GM23248 (cell line): ENCODE measurements at regions not wholly inside any gene's neighbourhood (a gene's known extent, or its start where the extent isn't known, plus 50 kb on each side); places are given as distances from the start of the nearest gene placed in this dataset.

Experiments used
- DNase-seq: peaks from one replicate; pipeline ENCODE4 v3.0.0-alpha.2; 2015
- H2AFZ ChIP-seq: fragments of 200-600 bp; sonication (generic); 2 replicates; pipeline ENCODE4 v1.6.1; 2016; ENCODE audit warnings: antibody characterized with exemption
- H3F3A ChIP-seq: fragments of 200-600 bp; sonication (generic); 2 replicates; pipeline ENCODE4 v1.6.1; 2016; ENCODE audit warnings: mild to moderate bottlenecking, antibody characterized with exemption, mixed run types; ENCODE audit not compliant: insufficient read depth
- H3K27ac ChIP-seq: fragments of 200-600 bp; sonication (generic); 2 replicates; pipeline ENCODE4 v1.5.1; 2016; ENCODE audit warnings: mild to moderate bottlenecking
- H3K27me3 ChIP-seq: fragments of 200-600 bp; sonication (generic); replicated peaks from 2 replicates; pipeline ENCODE4 v1.6.1; 2016; ENCODE audit warnings: mild to moderate bottlenecking; ENCODE audit not compliant: insufficient read depth
- H3K36me3 ChIP-seq: fragments of 200-600 bp; sonication (generic); 2 replicates; pipeline ENCODE4 v1.6.1; 2016; ENCODE audit warnings: low read depth, mild to moderate bottlenecking
- H3K4me1 ChIP-seq: fragments of 200-600 bp; sonication (generic); 2 replicates; pipeline ENCODE4 v1.6.1; 2016; ENCODE audit warnings: mild to moderate bottlenecking; ENCODE audit not compliant: insufficient read depth
- H3K4me2 ChIP-seq: fragments of 200-600 bp; sonication (generic); one replicate; pipeline ENCODE4 v1.6.1; 2016; ENCODE audit warnings: mild to moderate bottlenecking; ENCODE audit not compliant: unreplicated experiment
- H3K4me3 ChIP-seq: fragments of 200-600 bp; sonication (generic); 2 replicates; pipeline ENCODE4 v1.5.1; 2016; ENCODE audit warnings: mild to moderate bottlenecking
- H3K79me2 ChIP-seq: fragments of 200-600 bp; sonication (generic); 2 replicates; pipeline ENCODE4 v1.6.1; 2016; ENCODE audit warnings: mild to moderate bottlenecking; ENCODE audit not compliant: insufficient read depth
- H3K9ac ChIP-seq: fragments of 200-600 bp; sonication (generic); 2 replicates; pipeline ENCODE4 v1.6.1; 2016; ENCODE audit warnings: mild to moderate bottlenecking
- H3K9me2 ChIP-seq: fragments of 200-600 bp; sonication (generic); 2 replicates; pipeline ENCODE4 v1.6.1; 2016; ENCODE audit warnings: mixed run types, mild to moderate bottlenecking, moderate library complexity; ENCODE audit not compliant: insufficient read depth
- H3K9me3 ChIP-seq: fragments of 200-600 bp; sonication (generic); one replicate; pipeline ENCODE4 v1.6.1; 2017; ENCODE audit warnings: low read depth
- H4K20me1 ChIP-seq: fragments of 200-600 bp; sonication (generic); 2 replicates; pipeline ENCODE4 v1.6.0; 2016; ENCODE audit not compliant: insufficient read depth
- EZH2 ChIP-seq: fragments of 200-600 bp; sonication (generic); IDR thresholded peaks from 2 replicates; pipeline ENCODE4 v1.6.1; 2018; ENCODE audit warnings: antibody characterized with exemption, mild to moderate bottlenecking; ENCODE audit not compliant: insufficient read depth, poor library complexity, severe bottlenecking
- EZH2phosphoT487 ChIP-seq: fragments of 200-600 bp; sonication (generic); IDR thresholded peaks from 2 replicates; pipeline ENCODE4 v1.6.1; 2018; ENCODE audit warnings: antibody characterized with exemption, moderate library complexity, mild to moderate bottlenecking, low read depth; ENCODE audit not compliant: insufficient read depth
- WGBS, 2 experiments: methylation state at CpG; one replicate each; pipeline ENCODE4 v1.1.6; 2015 to 2017; ENCODE audit warnings: low lambda C conversion rate in 2 of 2, low coverage in 1 of 2; ENCODE audit errors: missing lambda C conversion rate in 2 of 2; 5-methylcytosine and 5-hydroxymethylcytosine counted together
- in situ Hi-C: fragments of 300-500 bp; cut with MboI; formaldehyde crosslinking; loops from 2 replicates; pipeline ENCODE4 v1.15.0; 2020

- H3K79me2 ChIP-seq: no peaks in the 10 kb centered on the region
- 0 out of 2 replicates have a peak overlapping the region, but pooled peaks have one; percentile 18 for H2AFZ ChIP-seq
- H3K9me2 ChIP-seq: no peaks in the 10 kb centered on the region
- H3K9me3 ChIP-seq: no peaks in the 10 kb centered on the region
- DNase-seq: peak; percentile 17
- H3K4me3 ChIP-seq: no peak overlapping the region
- no peaks in the 10 kb centered on the region for H4K20me1 ChIP-seq
- H3K4me1 ChIP-seq: peaks cover 29% of the 10 kb centered on the region
- peak overlapping the region; percentile 70 for H3K4me2 ChIP-seq
- H3K27ac ChIP-seq: no peak overlapping the region
- TF ChIP-seq EZH2phosphoT487 (no peak), EZH2 (no peak)
- H3K27me3 ChIP-seq: no peaks in the 10 kb centered on the region
- in situ Hi-C loops: no loop called here
- peaks cover 15% of the 10 kb centered on the region for H3F3A ChIP-seq
- H3K9ac ChIP-seq: no peak overlapping the region
- 90 to 92% methylated on average over 3 of the region's 3 CpGs for WGBS, 2 experiments
- no peaks in the 10 kb centered on the region for H3K36me3 ChIP-seq
Measured at GRCh38 chr9:16191191-16191590, 638.3 kb downstream of the CCDC171 start.

GRCh38 chr9:16191691-16192402 lies 639.0 kb downstream of the CCDC171 start:
- no peaks in the 10 kb centered on the region for H3K36me3 ChIP-seq
- no peaks in the 10 kb centered on the region for H3K27me3 ChIP-seq
- no peaks in the 10 kb centered on the region for H3K79me2 ChIP-seq
- H2AFZ ChIP-seq: peak overlapping the region; percentile 49
- H3K4me2 ChIP-seq: peak overlapping the region; percentile 70
- TF ChIP-seq EZH2: no peak
- TF ChIP-seq EZH2phosphoT487: no peak
- no peaks in the 10 kb centered on the region for H3K9me3 ChIP-seq
- WGBS, 2 experiments: 2% methylated on average over 13 to 14 of the region's 14 CpGs
- in situ Hi-C loops: no loop called here
- peak overlapping the region; percentile 37; the same call in 1 of the 2 replicates for H3K9ac ChIP-seq
- peak overlapping the region; percentile 38 for H3K4me3 ChIP-seq
- H3F3A ChIP-seq: peaks cover 15% of the 10 kb centered on the region
- peak overlapping the region; percentile 64 for H3K27ac ChIP-seq
- no peaks in the 10 kb centered on the region for H3K9me2 ChIP-seq
- peak; percentile 90 for DNase-seq
- H3K4me1 ChIP-seq: peaks cover 31% of the 10 kb centered on the region
- H4K20me1 ChIP-seq: no peaks in the 10 kb centered on the region

- Histone ChIP-seq H3K9ac (peak overlapping the region; percentile 48; the same call in 1 of the 2 replicates), H3K36me3 (no peaks in the 10 kb centered on the region), H3K79me2 (no peaks in the 10 kb centered on the region), H3K27ac (peak overlapping the region; percentile 64), H3K4me1 (peaks cover 31% of the 10 kb centered on the region), H3K4me2 (peak overlapping the region; percentile 39), H4K20me1 (no peaks in the 10 kb centered on the region), H3F3A (peaks cover 15% of the 10 kb centered on the region), H3K4me3 (0 out of 2 replicates have a peak overlapping the region, but pooled peaks have one; percentile 8), H2AFZ (peak overlapping the region; percentile 38), H3K9me3 (no peaks in the 10 kb centered on the region), H3K9me2 (no peaks in the 10 kb centered on the region), H3K27me3 (no peaks in the 10 kb centered on the region)
- TF ChIP-seq EZH2 (no peak), EZH2phosphoT487 (no peak)
- in situ Hi-C loops: no loop called here
- WGBS, 2 experiments: 40 to 58% methylated on average over 3 to 6 of the region's 6 CpGs
- peak; percentile 56 for DNase-seq
Measured at GRCh38 chr9:16192403-16193017, 639.7 kb downstream of the CCDC171 start.

GRCh38 chr9:16193066-16193465 lies 640.2 kb downstream of the CCDC171 start:
- WGBS, 2 experiments: 78 to 83% methylated on average over 3 of the region's 3 CpGs
- H3K36me3 ChIP-seq: no peaks in the 10 kb centered on the region
- DNase-seq: no peak
- H3K9ac ChIP-seq: no peak overlapping the region
- peaks cover 31% of the 10 kb centered on the region for H3K4me1 ChIP-seq
- H3F3A ChIP-seq: peaks cover 15% of the 10 kb centered on the region
- no peak overlapping the region for H3K4me3 ChIP-seq
- in situ Hi-C loops: no loop called here
- H3K9me2 ChIP-seq: no peaks in the 10 kb centered on the region
- no peak overlapping the region; the same call in 1 of the 2 replicates for H3K27ac ChIP-seq
- TF ChIP-seq EZH2: no peak
- TF ChIP-seq EZH2phosphoT487: no peak
- H3K4me2 ChIP-seq: peak overlapping the region; percentile 39
- no peaks in the 10 kb centered on the region for H3K9me3 ChIP-seq
- H2AFZ ChIP-seq: peak overlapping the region; percentile 38; the same call in 1 of the 2 replicates
- no peaks in the 10 kb centered on the region for H4K20me1 ChIP-seq
- no peaks in the 10 kb centered on the region for H3K27me3 ChIP-seq
- no peaks in the 10 kb centered on the region for H3K79me2 ChIP-seq
